SK-N-SH (cell line): ENCODE measurements at regions not wholly inside any gene's neighbourhood (a gene's known extent, or its start where the extent isn't known, plus 50 kb on each side); places are given as distances from the start of the nearest gene placed in this dataset.

Experiments
- EZH2phosphoT487 ChIP-seq: fragments of 200-600 bp; sonication (generic); IDR thresholded peaks from 2 replicates; pipeline ENCODE4 v1.6.1; 2017; ENCODE audit warnings: low read depth, mixed run types, mild to moderate bottlenecking, antibody characterized with exemption, moderate library complexity, borderline replicate concordance
- MXI1 ChIP-seq: IDR thresholded peaks from 2 replicates; pipeline ENCODE4 v1.6.1; 2012; ENCODE audit warnings: mild to moderate bottlenecking, low read depth, low read length, improper control_type of control experiment
- NRF1 ChIP-seq: IDR thresholded peaks from 2 replicates; pipeline ENCODE4 v1.6.1; 2012; ENCODE audit warnings: low read depth, mild to moderate bottlenecking, low read length
- POLR2AphosphoS5 ChIP-seq: IDR thresholded peaks from 2 replicates; pipeline ENCODE4 v1.6.1; 2012; ENCODE audit warnings: low read depth, low read length

- TF ChIP-seq MXI1: no peak
- no peak for TF ChIP-seq NRF1
- TF ChIP-seq POLR2AphosphoS5: no peak
- TF ChIP-seq EZH2phosphoT487: no peak
These were observed 177.4 kb upstream of the SGK1 start for GRCh38 chr6:134495203-134495889.
